Endothelial cell of umbilical vein (primary cell): ENCODE measurements at regions not wholly inside any gene's neighbourhood (a gene's known extent, or its start where the extent isn't known, plus 50 kb on each side); places are given as distances from the start of the nearest gene placed in this dataset.

ENCODE experiments used
- BruUV-seq: library from RNA; stranded (reverse); fragments of 400-500 nt; replicated peaks from 2 replicates; lab custom pipeline; 2021; lab: Mats Ljungman, UMichigan
- CTCF ChIA-PET: fragments of 300-600, 350-600 bp; sonication (Branson Sonifier 250); formaldehyde crosslinking; loops from one replicate; lab custom pipeline; 2021; ENCODE audit warnings: antibody characterized with exemption, inconsistent platforms; lab: Charles Lee
- POLR2A ChIA-PET: fragments of 300-600, 350-600 bp; sonication (Branson Sonifier 250); formaldehyde crosslinking; loops from one replicate; lab custom pipeline; 2021; ENCODE audit warnings: antibody characterized with exemption, inconsistent platforms; lab: Charles Lee
- DNase-seq: peaks from one replicate; pipeline ENCODE4 v3.0.0-alpha.2; 2011; ENCODE audit warnings: low read depth, low spot score
- FAIRE-seq: peaks from 2 replicates; lab custom pipeline; 2011; peaks lifted over from hg19 to GRCh38; lab: Jason Lieb, UNC
- H2AFZ ChIP-seq: 2 replicates; pipeline ENCODE4 v1.6.0; 2012; ENCODE audit warnings: low read depth, low read length, control low read depth, inconsistent platforms
- H3K27ac ChIP-seq: 2 replicates; pipeline ENCODE4 v1.5.1; 2011; ENCODE audit warnings: low read depth, mild to moderate bottlenecking, control low read depth, low read length, moderate library complexity; ENCODE audit not compliant: insufficient read depth
- H3K27me3 ChIP-seq, 2 experiments: 2 replicates each; pipeline versions ENCODE4 v1.6.0 to v1.6.1; 2011; ENCODE audit warnings: low read length in 2 of 2, mixed read lengths in 1 of 2; ENCODE audit not compliant: control insufficient read depth in 2 of 2, insufficient read depth in 2 of 2
- H3K36me3 ChIP-seq, 2 experiments: 2 replicates in 1 of 2; 3 replicates in 1 of 2; pipeline ENCODE4 v1.5.1; 2011; ENCODE audit warnings: low read length in 2 of 2, mild to moderate bottlenecking in 1 of 2, moderate library complexity in 1 of 2; ENCODE audit not compliant: control insufficient read depth in 2 of 2, insufficient read depth in 2 of 2; ENCODE audit errors: extremely low read depth in 1 of 2
- H3K4me1 ChIP-seq: 3 replicates; pipeline ENCODE4 v1.5.1; 2011; ENCODE audit warnings: mild to moderate bottlenecking, low read length; ENCODE audit not compliant: control insufficient read depth, insufficient read depth; ENCODE audit errors: extremely low read depth
- H3K4me2 ChIP-seq: 2 replicates; pipeline ENCODE4 v1.6.1; 2011; ENCODE audit warnings: low read length, control low read depth, mixed read lengths; ENCODE audit not compliant: insufficient read depth
- H3K4me3 ChIP-seq, 3 experiments: fragments of 200-600 bp in 1 of 3; sonication (generic), shearing (Covaris generic) in 1 of 3; replicated peaks in 1 of 3; 2 replicates each; pipeline ENCODE4 v1.5.1; 2011 to 2016; ENCODE audit warnings: control low read depth in 3 of 3, low read length in 3 of 3, mild to moderate bottlenecking in 2 of 3, inconsistent platforms in 1 of 3, low read depth in 1 of 3, moderate library complexity in 1 of 3; ENCODE audit not compliant: insufficient read depth in 1 of 3
- H3K79me2 ChIP-seq: 2 replicates; pipeline ENCODE4 v1.6.0; 2012; ENCODE audit warnings: low read length, inconsistent platforms; ENCODE audit not compliant: control insufficient read depth, insufficient read depth
- H3K9ac ChIP-seq: replicated peaks from 2 replicates; pipeline ENCODE3; 2011; ENCODE audit warnings: low read length, control low read depth; ENCODE audit not compliant: insufficient read depth; ENCODE audit errors: extremely low read depth
- H3K9me1 ChIP-seq: replicated peaks from 3 replicates; pipeline ENCODE4 v1.6.0; 2011; ENCODE audit warnings: mild to moderate bottlenecking, low read length; ENCODE audit not compliant: control insufficient read depth, insufficient read depth; ENCODE audit errors: extremely low read depth
- H3K9me3 ChIP-seq: replicated peaks from 2 replicates; pipeline ENCODE4 v1.5.1; 2012; ENCODE audit warnings: low read length, inconsistent platforms; ENCODE audit not compliant: control insufficient read depth, insufficient read depth
- H4K20me1 ChIP-seq: replicated peaks from 2 replicates; pipeline ENCODE3; 2011; ENCODE audit warnings: mild to moderate bottlenecking, low read length; ENCODE audit not compliant: control insufficient read depth, insufficient read depth; ENCODE audit errors: extremely low read depth
- CTCF ChIP-seq, 2 donors: IDR thresholded peaks; 1 replicate in 1 of 2; 2 replicates in 1 of 2; pipeline ENCODE4 v1.5.1; 2011; ENCODE audit warnings: low read length in 2 of 2, mild to moderate bottlenecking in 2 of 2, moderate library complexity in 2 of 2, control low read depth in 1 of 2, inconsistent platforms in 1 of 2, low read depth in 1 of 2; ENCODE audit not compliant: insufficient read depth in 1 of 2; ENCODE audit errors: extremely low read depth in 1 of 2
- EZH2 ChIP-seq: IDR thresholded peaks from 2 replicates; pipeline ENCODE4 v1.6.1; 2012; ENCODE audit warnings: borderline replicate concordance, low read depth, mild to moderate bottlenecking, moderate library complexity, low read length, inconsistent platforms; ENCODE audit not compliant: severe bottlenecking
- FOS ChIP-seq: IDR thresholded peaks from 2 replicates; pipeline ENCODE4 v1.6.1; 2011; ENCODE audit warnings: mild to moderate bottlenecking, low read length, moderate library complexity, borderline replicate concordance; ENCODE audit not compliant: insufficient read depth
- GATA2 ChIP-seq: IDR thresholded peaks from 2 replicates; pipeline ENCODE4 v1.7.0; 2011; ENCODE audit warnings: low read depth, mild to moderate bottlenecking, moderate library complexity, mixed read lengths, low read length; ENCODE audit not compliant: insufficient read length, insufficient read depth
- JUN ChIP-seq: IDR thresholded peaks from 2 replicates; pipeline ENCODE4 v1.6.1; 2011; ENCODE audit warnings: borderline replicate concordance, low read depth; ENCODE audit not compliant: insufficient read length, insufficient read depth
- MAX ChIP-seq: IDR thresholded peaks from 2 replicates; pipeline ENCODE4 v1.6.1; 2011; ENCODE audit not compliant: insufficient read depth, insufficient read length
- MYC ChIP-seq: IDR thresholded peaks from one replicate; pipeline ENCODE4 v1.6.1; 2011; ENCODE audit warnings: mild to moderate bottlenecking, low read depth, low read length
- POLR2A ChIP-seq: IDR thresholded peaks from 2 replicates; pipeline ENCODE4 v1.6.1; 2012; ENCODE audit warnings: low read depth, mild to moderate bottlenecking, control low read depth, low read length
- POLR2AphosphoS5 ChIP-seq: IDR thresholded peaks from 2 replicates; pipeline ENCODE4 v1.6.1; 2012; ENCODE audit warnings: low read depth, mild to moderate bottlenecking, control low read depth, low read length, moderate library complexity; ENCODE audit not compliant: insufficient read depth
- dilution Hi-C: fragments of 300-500 bp; cut with MboI; formaldehyde crosslinking; loops from one replicate; pipeline ENCODE4 v1.15.0; 2019; ENCODE audit warnings: low sequenced_read_pairs; ENCODE audit not compliant: extremely low pct_ligation_motif_present
- intact Hi-C: fragments of 100-400 bp; cut with micrococcal nuclease; formaldehyde crosslinking; loops from one replicate; pipeline ENCODE4 v1.10.0; 2022

GRCh38 chr6:121020656-121021055, 313.6 kb downstream of the TBC1D32 start:
- intact Hi-C loops: no loop called here
- ChIA-PET POLR2A (no interaction called here), CTCF (no interaction called here)
- Histone ChIP-seq H3K27me3 (no peaks in the 10 kb centered on the region), H3K9ac (no peak overlapping the region), H3K4me3 (no peak overlapping the region), H4K20me1 (no peaks in the 10 kb centered on the region), H3K79me2 (no peaks in the 10 kb centered on the region), H3K9me1 (no peaks in the 10 kb centered on the region), H3K4me2 (no peak overlapping the region), H3K27ac (no peak overlapping the region), H2AFZ (no peak overlapping the region), H3K4me1 (no peaks in the 10 kb centered on the region), H3K36me3 (no peaks in the 10 kb centered on the region), H3K9me3 (no peaks in the 10 kb centered on the region)
- DNase-seq (no peak), FAIRE-seq (no peak)
- dilution Hi-C loops: no loop called here
- no TSS peak for BruUV-seq
- no peak for TF ChIP-seq POLR2AphosphoS5
- no peak for TF ChIP-seq JUN
- TF ChIP-seq CTCF (IDR thresholded peaks at IDR 0.05; ENCODE audit: extremely low read depth in 1 of 2, insufficient read depth in 1 of 2, low read depth in 1 of 2, low read length in 2 of 2): no peak
- TF ChIP-seq EZH2: no peak
- no peak for TF ChIP-seq POLR2A
- TF ChIP-seq MAX: no peak
- TF ChIP-seq MYC: no peak
- TF ChIP-seq FOS: no peak
- TF ChIP-seq GATA2: no peak
